ENCODE measurements at regions not wholly inside any gene's neighbourhood (a gene's known extent, or its start where the extent isn't known, plus 50 kb on each side); places are given as distances from the start of the nearest gene placed in this dataset.

GRCh38 chr4:18318682-18319388, 297.3 kb upstream of the LCORL start:
- DNase-seq (ENCODE audit: low read depth) = peak; percentile 1
- TF ChIP-seq CTCF (conservative IDR thresholded peaks at IDR 0.05; ENCODE audit: low read depth, low read length) = no peak
- H3K4me3 ChIP-seq (ENCODE audit: low read depth, low read length) = no peak overlapping the region

GRCh38 chr4:18314731-18315130, 293.2 kb upstream of the LCORL start:
- TF ChIP-seq CTCF (conservative IDR thresholded peaks at IDR 0.05; ENCODE audit: low read depth, low read length) = no peak
- DNase-seq (ENCODE audit: low read depth) = no peak
- no peak overlapping the region for H3K4me3 ChIP-seq (ENCODE audit: low read depth, low read length)

GRCh38 chr4:18297684-18298083, 276.1 kb upstream of the LCORL start:
- no peak for DNase-seq (ENCODE audit: low read depth)
- no peak overlapping the region for H3K4me3 ChIP-seq (ENCODE audit: low read depth, low read length)
- TF ChIP-seq CTCF (conservative IDR thresholded peaks at IDR 0.05; ENCODE audit: low read depth, low read length) = no peak

- DNase-seq (ENCODE audit: low read depth) = no peak
- TF ChIP-seq CTCF (conservative IDR thresholded peaks at IDR 0.05; ENCODE audit: low read depth, low read length) = no peak
- H3K4me3 ChIP-seq (ENCODE audit: low read depth, low read length) = no peak overlapping the region
These were observed 274.9 kb upstream of the LCORL start for GRCh38 chr4:18296411-18296810.

- no peak for TF ChIP-seq CTCF (conservative IDR thresholded peaks at IDR 0.05; ENCODE audit: low read depth, low read length)
- H3K4me3 ChIP-seq (ENCODE audit: low read depth, low read length) = no peak overlapping the region
- no peak for DNase-seq (ENCODE audit: low read depth)
These were observed 273.3 kb upstream of the LCORL start for GRCh38 chr4:18294846-18295245.

GRCh38 chr4:18294021-18294420, 272.5 kb upstream of the LCORL start:
- no peak for TF ChIP-seq CTCF (conservative IDR thresholded peaks at IDR 0.05; ENCODE audit: low read depth, low read length)
- DNase-seq (ENCODE audit: low read depth) = no peak

GRCh38 chr4:18292411-18292810, 270.9 kb upstream of the LCORL start:
- DNase-seq (ENCODE audit: low read depth) = no peak
- no peak overlapping the region for H3K4me3 ChIP-seq (ENCODE audit: low read depth, low read length)
- TF ChIP-seq CTCF (conservative IDR thresholded peaks at IDR 0.05; ENCODE audit: low read depth, low read length) = no peak

More at GRCh38 chr4:18294021-18294420, 272.5 kb upstream of the LCORL start:
- no peak overlapping the region for H3K4me3 ChIP-seq (ENCODE audit: low read depth, low read length)

All from choroid plexus epithelial cell (primary cell).